ENCODE measurements at regions not wholly inside any gene's neighbourhood (a gene's known extent, or its start where the extent isn't known, plus 50 kb on each side); places are given as distances from the start of the nearest gene placed in this dataset.

GRCh38 chr10:60645980-60646379 is 132.3 kb upstream of the CDK1 start:
- no peak overlapping the region for H3K27ac ChIP-seq
- H3K4me1 ChIP-seq, result peaks cover 0 to 21% (median 5%) of the 10 kb centered on the region in 6 donors
- intact Hi-C loops (cut with DNase I; ENCODE audit: low total_unique reads), result loop anchor here (5.0 to 10.0 kb wide), 2 partner anchors 204 to 541 kb away; no protein-coding TSS in a partner anchor
- no peaks in the 10 kb centered on the region for H3K36me3 ChIP-seq
- no peak overlapping the region for H3K4me3 ChIP-seq
- 59 to 82% (median 64%) methylated on average over 2 of the region's 2 CpGs for WGBS, 5 donors
- DNase-seq, result no peak
- no peaks in the 10 kb centered on the region for H3K9me3 ChIP-seq
- no peaks in the 10 kb centered on the region for H3K27me3 ChIP-seq (replicated peaks in 1 of 7)
- TF ChIP-seq CTCF (IDR thresholded peaks at IDR 0.05 in 8 of 11, conservative IDR thresholded peaks at IDR 0.05 in 3 of 11), result no peak
- no peak for TF ChIP-seq POLR2A (IDR thresholded peaks at IDR 0.05)
- no peak for TF ChIP-seq POLR2AphosphoS5 (IDR thresholded peaks at IDR 0.05)

GRCh38 chr10:60644436-60645130 is 133.7 kb upstream of the CDK1 start:
- H3K4me3 ChIP-seq, result no peak overlapping the region
- TF ChIP-seq CTCF (IDR thresholded peaks at IDR 0.05 in 8 of 11, conservative IDR thresholded peaks at IDR 0.05 in 3 of 11), result no peak
- no peak for TF ChIP-seq POLR2AphosphoS5 (IDR thresholded peaks at IDR 0.05)
- no peak for TF ChIP-seq POLR2A (IDR thresholded peaks at IDR 0.05)
- H3K9me3 ChIP-seq, result no peaks in the 10 kb centered on the region
- no peak for DNase-seq
- peaks cover 0 to 21% (median 5%) of the 10 kb centered on the region in 6 donors for H3K4me1 ChIP-seq
- H3K27me3 ChIP-seq (replicated peaks in 1 of 7), result no peaks in the 10 kb centered on the region
- WGBS, 5 donors, result 72 to 87% (median 77%) methylated on average over 4 of the region's 4 CpGs
- intact Hi-C loops (cut with DNase I; ENCODE audit: low total_unique reads), result loop anchor here (5.0 to 10.0 kb wide), 2 partner anchors 202 to 540 kb away; no protein-coding TSS in a partner anchor
- H3K36me3 ChIP-seq, result no peaks in the 10 kb centered on the region
- H3K27ac ChIP-seq, result no peak overlapping the region

GRCh38 chr10:60643874-60644273 is 134.4 kb upstream of the CDK1 start:
- TF ChIP-seq POLR2A (IDR thresholded peaks at IDR 0.05), result no peak
- TF ChIP-seq POLR2AphosphoS5 (IDR thresholded peaks at IDR 0.05), result no peak
- no peak for TF ChIP-seq CTCF (IDR thresholded peaks at IDR 0.05 in 8 of 11, conservative IDR thresholded peaks at IDR 0.05 in 3 of 11)
- no peak for DNase-seq
- Histone ChIP-seq H3K27ac (no peak overlapping the region), H3K4me3 (no peak overlapping the region), H3K4me1 (peaks cover 0 to 21% (median 5%) of the 10 kb centered on the region in 6 donors), H3K9me3 (no peaks in the 10 kb centered on the region), H3K36me3 (no peaks in the 10 kb centered on the region), H3K27me3 (replicated peaks in 1 of 7) (no peaks in the 10 kb centered on the region)
- WGBS, 5 donors, result 74 to 92% (median 87%) methylated on average over 1 of the region's 1 CpG
- intact Hi-C loops (cut with DNase I; ENCODE audit: low total_unique reads), result loop anchor here (10.0 kb wide), 1 partner anchor 539 kb away; no protein-coding TSS in a partner anchor

- Histone ChIP-seq H3K4me1 (no peaks in the 10 kb centered on the region), H3K4me3 (no peak overlapping the region), H3K27ac (no peak overlapping the region), H3K27me3 (replicated peaks in 1 of 7) (no peaks in the 10 kb centered on the region), H3K9me3 (no peaks in the 10 kb centered on the region), H3K36me3 (no peaks in the 10 kb centered on the region)
- no peak for DNase-seq
- TF ChIP-seq CTCF (IDR thresholded peaks at IDR 0.05 in 8 of 11, conservative IDR thresholded peaks at IDR 0.05 in 3 of 11) (no peak), POLR2AphosphoS5 (IDR thresholded peaks at IDR 0.05) (no peak), POLR2A (IDR thresholded peaks at IDR 0.05) (no peak)
- intact Hi-C loops (cut with DNase I; ENCODE audit: low total_unique reads), result no loop called here
- WGBS, 5 donors, result 96 to 98% (median 97%) methylated on average over 1 of the region's 1 CpG
Measured at GRCh38 chr10:60629332-60629731, 148.9 kb upstream of the CDK1 start.

Measured in spleen (tissue), 11 donors.